ENCODE measurements at regions not wholly inside any gene's neighbourhood (a gene's known extent, or its start where the extent isn't known, plus 50 kb on each side); places are given as distances from the start of the nearest gene placed in this dataset.
"Not testable (repeated sequence)": the region's sequence is repeated elsewhere in the genome, so short reads cannot be mapped to it uniquely, and the experiment has no call there.

GRCh38 chrX:81348388-81348787 is 146.5 kb downstream of the SH3BGRL start:
- DNase-seq (ENCODE audit: low spot score), result no peak

GRCh38 chrX:81354954-81355353 is 153.1 kb downstream of the SH3BGRL start:
- no peak for DNase-seq (ENCODE audit: low spot score)

DNA sequence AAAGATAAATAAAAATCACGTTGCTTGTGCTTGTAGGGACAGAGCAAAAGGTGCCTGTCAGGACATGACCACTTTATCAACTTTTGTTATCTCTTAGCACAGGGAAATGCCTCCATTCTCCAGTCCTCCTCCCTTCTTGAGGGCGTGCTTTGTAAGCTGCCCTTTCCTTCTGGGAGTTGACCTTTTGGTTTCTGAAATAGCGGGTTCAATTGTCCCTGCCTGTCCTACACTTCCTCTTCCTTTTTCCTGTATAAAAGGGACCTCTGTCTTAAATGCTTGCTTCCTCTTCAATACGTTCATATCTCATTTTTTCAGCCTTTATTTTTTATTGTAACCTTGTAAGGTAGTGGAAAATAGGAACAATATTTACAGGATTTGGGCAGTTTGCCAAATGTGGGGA is 153.5 kb downstream of the SH3BGRL start:
- DNase-seq (ENCODE audit: low spot score), result no peak

DNA sequence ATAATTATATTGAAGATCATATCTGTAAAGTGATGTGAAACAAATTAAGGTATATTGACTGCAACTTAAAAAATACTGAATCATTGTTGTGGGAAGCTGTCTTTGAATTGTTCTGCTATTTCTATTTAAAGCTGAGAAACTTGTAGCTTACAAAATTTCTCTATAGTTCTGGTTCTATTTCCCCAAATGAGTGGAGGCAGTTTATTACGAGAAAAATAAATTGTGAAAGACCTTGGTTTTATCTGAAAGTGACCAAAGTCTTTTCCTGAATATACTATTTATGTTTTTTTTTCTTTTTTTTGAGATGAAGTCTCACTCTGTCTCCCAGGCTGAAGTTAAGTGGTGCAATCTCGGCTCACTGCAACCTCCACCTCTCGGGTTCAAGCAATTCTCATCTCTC is 165.4 kb downstream of the SH3BGRL start:
- DNase-seq (ENCODE audit: low spot score), result no peak

DNA sequence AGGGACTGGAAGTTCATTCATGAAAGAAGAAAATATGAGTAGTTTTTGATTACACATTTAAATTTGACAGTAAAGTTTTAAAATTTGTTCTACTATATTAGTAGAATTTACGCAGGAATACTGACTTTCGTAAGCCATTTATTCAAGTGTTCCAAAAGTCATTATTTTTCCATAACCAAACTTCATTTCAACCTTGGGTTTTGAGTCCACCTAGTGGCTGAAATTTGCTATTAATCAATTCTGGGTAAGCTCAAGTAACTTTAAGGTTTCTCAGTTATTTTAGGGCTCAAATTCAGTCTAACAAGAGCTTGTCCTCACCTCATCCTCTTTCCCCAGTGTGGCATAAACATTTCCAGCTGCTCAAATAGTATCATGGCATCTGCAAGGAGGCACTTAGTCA is 175.4 kb downstream of the SH3BGRL start:
- DNase-seq (ENCODE audit: low spot score), result peak; percentile 1

DNA sequence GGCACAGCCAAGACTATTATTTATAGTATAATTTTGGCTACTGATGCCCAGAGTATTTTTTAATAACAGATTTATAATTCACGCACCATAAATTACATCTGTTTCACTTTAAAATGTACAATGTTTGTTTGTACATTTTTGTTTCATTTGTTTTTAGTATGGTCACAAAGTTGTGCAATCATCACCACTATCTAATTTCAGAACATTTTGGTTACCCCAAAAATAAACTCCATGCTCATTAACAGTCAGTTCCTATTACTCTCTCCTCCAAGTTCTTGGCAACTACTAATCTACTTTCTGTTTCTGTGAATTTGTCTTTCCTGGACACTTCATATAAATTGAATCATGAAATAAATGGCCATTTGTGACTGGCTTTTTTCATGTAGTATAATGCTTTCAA is 176.7 kb downstream of the SH3BGRL start:
- no peak for DNase-seq (ENCODE audit: low spot score)

GRCh38 chrX:81390237-81390636 is 188.3 kb downstream of the SH3BGRL start:
- no peak for DNase-seq (ENCODE audit: low spot score)

- DNase-seq (ENCODE audit: low spot score), result no peak
Measured at GRCh38 chrX:81392396-81392795, 190.5 kb downstream of the SH3BGRL start.

GRCh38 chrX:81405781-81406180 is 203.9 kb downstream of the SH3BGRL start:
- DNase-seq (ENCODE audit: low spot score), result no peak

DNA sequence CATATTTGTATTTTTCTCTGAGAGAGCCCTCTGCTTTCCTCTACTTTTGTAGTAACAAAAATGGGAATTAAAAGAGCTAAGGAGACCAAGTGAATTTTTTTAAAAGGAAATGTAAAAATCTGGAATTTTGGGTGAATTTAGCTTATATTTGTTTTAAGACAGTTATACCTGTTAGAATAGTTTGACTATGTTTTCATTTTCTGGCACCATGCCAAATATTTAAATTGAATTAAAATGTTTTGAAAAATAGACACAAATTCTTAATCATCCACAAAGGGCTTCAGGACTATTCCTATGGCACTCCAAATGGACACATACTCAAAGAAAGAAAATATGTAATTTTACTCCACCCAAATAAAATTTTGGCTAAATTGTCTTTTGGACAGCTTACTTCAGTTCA is 209.6 kb downstream of the SH3BGRL start:
- no peak for DNase-seq (ENCODE audit: low spot score)

GRCh38 chrX:81412428-81412827 is 210.5 kb downstream of the SH3BGRL start:
- no peak for DNase-seq (ENCODE audit: low spot score)

DNA sequence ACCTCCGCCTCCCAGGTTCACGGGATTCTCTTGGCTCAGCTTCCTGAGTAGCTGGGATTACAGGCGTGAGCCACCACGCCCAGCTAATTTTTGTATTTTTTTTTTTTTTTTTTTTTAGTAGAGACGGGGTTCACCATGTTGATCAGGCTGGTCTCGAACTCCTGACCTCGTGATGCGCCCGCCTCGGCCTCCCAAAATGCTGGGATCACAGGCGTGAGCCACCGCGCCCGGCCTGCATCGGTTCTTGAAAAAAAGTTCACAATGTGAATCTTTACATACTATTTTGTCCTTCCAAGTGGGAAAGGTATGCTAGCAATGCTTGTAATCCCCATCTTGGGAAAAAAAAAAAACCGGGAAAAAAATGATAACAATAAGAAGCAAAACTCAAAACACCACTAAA is 211.0 kb downstream of the SH3BGRL start:
- not testable (repeated sequence) for DNase-seq (ENCODE audit: low spot score)

- DNase-seq (ENCODE audit: low spot score), result no peak
Measured at GRCh38 chrX:81414630-81415029, 212.7 kb downstream of the SH3BGRL start.

Measured in SW480 (cell line).